ENCODE measurements at regions not wholly inside any gene's neighbourhood (a gene's known extent, or its start where the extent isn't known, plus 50 kb on each side); places are given as distances from the start of the nearest gene placed in this dataset.

DNA sequence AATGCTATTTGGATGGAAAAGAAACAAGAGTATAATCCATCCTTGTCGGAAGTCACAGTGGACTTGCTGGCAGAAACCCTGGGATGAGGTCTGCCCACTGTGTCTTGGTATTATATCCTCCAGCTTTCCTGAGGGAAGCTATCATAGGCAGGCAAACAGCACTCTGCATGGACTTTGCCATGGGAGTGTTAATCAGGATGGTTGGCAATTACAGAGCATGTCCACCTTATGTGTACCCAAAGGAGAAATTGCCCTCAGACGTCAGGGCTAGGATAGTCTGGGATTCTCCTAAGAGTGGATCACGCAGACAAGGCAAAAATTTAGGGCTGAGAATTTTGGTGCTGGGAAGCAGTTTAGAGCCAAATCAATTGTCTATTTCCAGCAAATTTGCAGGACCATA, 184.9 kb upstream of the ESRRG start:
- in situ Hi-C loops (cut with MboI) = no loop called here
- SMC1A ChIA-PET (ENCODE audit: uncharacterized antibody, unreplicated experiment) = no interaction called here

DNA sequence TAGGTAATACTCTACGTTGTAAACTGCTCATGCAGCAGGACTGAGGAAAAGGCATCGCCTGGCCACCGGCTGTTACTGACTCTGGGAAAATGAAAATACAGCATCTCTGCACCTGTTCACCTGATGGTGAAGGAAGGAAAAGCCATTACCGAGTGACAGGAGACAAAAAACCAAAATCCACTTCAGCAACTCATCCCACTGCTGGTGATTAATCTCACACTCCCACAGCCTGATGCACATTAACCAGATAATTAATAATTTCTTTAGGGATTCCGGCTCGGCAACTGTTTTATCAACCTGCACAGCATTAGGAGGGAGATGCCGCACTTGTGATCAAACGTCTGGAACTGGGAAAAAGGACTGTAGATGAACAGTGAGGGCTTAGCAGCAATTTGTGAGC, 183.9 kb upstream of the ESRRG start:
- no peak overlapping the region for H3K9ac ChIP-seq (ENCODE audit: control insufficient read depth, insufficient read depth, low read length)
- ATAC-seq (no peak), DNase-seq (ENCODE audit: low read depth, low spot score) (no peak), FAIRE-seq (no peak)
- H3K4me3 ChIP-seq = no peak overlapping the region
- no peak overlapping the region for H3K27ac ChIP-seq (ENCODE audit: control insufficient read depth, insufficient read depth)
- 48% methylated on average over 8 of the region's 8 CpGs for WGBS (ENCODE audit: insufficient coverage, insufficient replicate concordance, low lambda C conversion rate, missing lambda C conversion rate)
- H3K9me3 ChIP-seq (replicated peaks; ENCODE audit: control insufficient read depth, insufficient read depth, low read length) = no peaks in the 10 kb centered on the region
- H4K20me1 ChIP-seq (ENCODE audit: control insufficient read depth, insufficient read depth) = no peaks in the 10 kb centered on the region
- intact Hi-C loops (cut with micrococcal nuclease; ENCODE audit: unreplicated experiment) = no loop called here
- no TSS peak for BruUV-seq (replicated peaks)
- no peaks in the 10 kb centered on the region for H3K4me1 ChIP-seq (ENCODE audit: control insufficient read depth, insufficient read depth, low read length)
- CTCF ChIA-PET = no interaction called here
- no peaks in the 10 kb centered on the region for H3K79me2 ChIP-seq (ENCODE audit: control insufficient read depth, insufficient read depth, low read length)
- SMC1A ChIA-PET (ENCODE audit: uncharacterized antibody, unreplicated experiment) = no interaction called here
- no peak overlapping the region for H3K4me2 ChIP-seq (ENCODE audit: control insufficient read depth, insufficient read depth)
- no peak overlapping the region for H2AFZ ChIP-seq (ENCODE audit: control insufficient read depth, low read depth, low read length)
- H3K27me3 ChIP-seq (replicated peaks in 1 of 2; ENCODE audit: control insufficient read depth in 2 of 2, insufficient read depth in 2 of 2, low read length in 1 of 2) = no peaks in the 10 kb centered on the region
- no peaks in the 10 kb centered on the region for H3K36me3 ChIP-seq (ENCODE audit: control insufficient read depth in 2 of 2, insufficient read depth in 2 of 2, low read length in 1 of 2)
- POLR2A ChIA-PET = no interaction called here
- RAD21 ChIA-PET (ENCODE audit: unreplicated experiment) = no interaction called here
- in situ Hi-C loops (cut with MboI) = no loop called here
- TF ChIP-seq NFIC (IDR thresholded peaks at IDR 0.05; ENCODE audit: low read depth, low read length) (no peak), NFYB (IDR thresholded peaks at IDR 0.05; ENCODE audit: insufficient read depth, low read depth, low read length) (no peak), CEBPB (IDR thresholded peaks at IDR 0.05; ENCODE audit: borderline replicate concordance in 1 of 2, low read depth in 2 of 2, low read length in 2 of 2) (no peak), STAT1 (conservative IDR thresholded peaks at IDR 0.05) (no peak), HDAC2 (IDR thresholded peaks at IDR 0.05) (no peak), RBBP5 (conservative IDR thresholded peaks at IDR 0.05) (no peak), NRF1 (conservative IDR thresholded peaks at IDR 0.05; ENCODE audit: low read depth, low read length) (no peak), SIN3A (IDR thresholded peaks at IDR 0.05; ENCODE audit: low read depth, low read length) (no peak), GABPA (IDR thresholded peaks at IDR 0.05; ENCODE audit: low read depth) (no peak)
- TF ChIP-seq, protein P1, sequence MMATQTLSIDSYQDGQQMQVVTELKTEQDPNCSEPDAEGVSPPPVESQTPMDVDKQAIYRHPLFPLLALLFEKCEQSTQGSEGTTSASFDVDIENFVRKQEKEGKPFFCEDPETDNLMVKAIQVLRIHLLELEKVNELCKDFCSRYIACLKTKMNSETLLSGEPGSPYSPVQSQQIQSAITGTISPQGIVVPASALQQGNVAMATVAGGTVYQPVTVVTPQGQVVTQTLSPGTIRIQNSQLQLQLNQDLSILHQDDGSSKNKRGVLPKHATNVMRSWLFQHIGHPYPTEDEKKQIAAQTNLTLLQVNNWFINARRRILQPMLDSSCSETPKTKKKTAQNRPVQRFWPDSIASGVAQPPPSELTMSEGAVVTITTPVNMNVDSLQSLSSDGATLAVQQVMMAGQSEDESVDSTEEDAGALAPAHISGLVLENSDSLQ (IDR thresholded peaks at IDR 0.05) = no peak
- TF ChIP-seq, protein P2, sequence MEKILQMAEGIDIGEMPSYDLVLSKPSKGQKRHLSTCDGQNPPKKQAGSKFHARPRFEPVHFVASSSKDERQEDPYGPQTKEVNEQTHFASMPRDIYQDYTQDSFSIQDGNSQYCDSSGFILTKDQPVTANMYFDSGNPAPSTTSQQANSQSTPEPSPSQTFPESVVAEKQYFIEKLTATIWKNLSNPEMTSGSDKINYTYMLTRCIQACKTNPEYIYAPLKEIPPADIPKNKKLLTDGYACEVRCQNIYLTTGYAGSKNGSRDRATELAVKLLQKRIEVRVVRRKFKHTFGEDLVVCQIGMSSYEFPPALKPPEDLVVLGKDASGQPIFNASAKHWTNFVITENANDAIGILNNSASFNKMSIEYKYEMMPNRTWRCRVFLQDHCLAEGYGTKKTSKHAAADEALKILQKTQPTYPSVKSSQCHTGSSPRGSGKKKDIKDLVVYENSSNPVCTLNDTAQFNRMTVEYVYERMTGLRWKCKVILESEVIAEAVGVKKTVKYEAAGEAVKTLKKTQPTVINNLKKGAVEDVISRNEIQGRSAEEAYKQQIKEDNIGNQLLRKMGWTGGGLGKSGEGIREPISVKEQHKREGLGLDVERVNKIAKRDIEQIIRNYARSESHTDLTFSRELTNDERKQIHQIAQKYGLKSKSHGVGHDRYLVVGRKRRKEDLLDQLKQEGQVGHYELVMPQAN (conservative IDR thresholded peaks at IDR 0.05) = no peak

More for the DNA sequence above, 184.9 kb upstream of the ESRRG start:
- ATAC-seq (no peak), DNase-seq (ENCODE audit: low read depth, low spot score) (no peak), FAIRE-seq (no peak)
- WGBS (ENCODE audit: insufficient coverage, insufficient replicate concordance, low lambda C conversion rate, missing lambda C conversion rate) = 20% methylated on average over 3 of the region's 3 CpGs
- H3K27me3 ChIP-seq (replicated peaks in 1 of 2; ENCODE audit: control insufficient read depth in 2 of 2, insufficient read depth in 2 of 2, low read length in 1 of 2) = no peaks in the 10 kb centered on the region
- H3K4me1 ChIP-seq (ENCODE audit: control insufficient read depth, insufficient read depth, low read length) = no peaks in the 10 kb centered on the region
- H3K4me2 ChIP-seq (ENCODE audit: control insufficient read depth, insufficient read depth) = no peak overlapping the region
- H3K4me3 ChIP-seq = no peak overlapping the region
- H3K27ac ChIP-seq (ENCODE audit: control insufficient read depth, insufficient read depth) = no peak overlapping the region
- RAD21 ChIA-PET (ENCODE audit: unreplicated experiment) = no interaction called here
- CTCF ChIA-PET = no interaction called here
- intact Hi-C loops (cut with micrococcal nuclease; ENCODE audit: unreplicated experiment) = no loop called here
- TF ChIP-seq, protein P3, sequence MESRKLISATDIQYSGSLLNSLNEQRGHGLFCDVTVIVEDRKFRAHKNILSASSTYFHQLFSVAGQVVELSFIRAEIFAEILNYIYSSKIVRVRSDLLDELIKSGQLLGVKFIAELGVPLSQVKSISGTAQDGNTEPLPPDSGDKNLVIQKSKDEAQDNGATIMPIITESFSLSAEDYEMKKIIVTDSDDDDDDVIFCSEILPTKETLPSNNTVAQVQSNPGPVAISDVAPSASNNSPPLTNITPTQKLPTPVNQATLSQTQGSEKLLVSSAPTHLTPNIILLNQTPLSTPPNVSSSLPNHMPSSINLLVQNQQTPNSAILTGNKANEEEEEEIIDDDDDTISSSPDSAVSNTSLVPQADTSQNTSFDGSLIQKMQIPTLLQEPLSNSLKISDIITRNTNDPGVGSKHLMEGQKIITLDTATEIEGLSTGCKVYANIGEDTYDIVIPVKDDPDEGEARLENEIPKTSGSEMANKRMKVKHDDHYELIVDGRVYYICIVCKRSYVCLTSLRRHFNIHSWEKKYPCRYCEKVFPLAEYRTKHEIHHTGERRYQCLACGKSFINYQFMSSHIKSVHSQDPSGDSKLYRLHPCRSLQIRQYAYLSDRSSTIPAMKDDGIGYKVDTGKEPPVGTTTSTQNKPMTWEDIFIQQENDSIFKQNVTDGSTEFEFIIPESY (IDR thresholded peaks at IDR 0.05) = no peak
- no peak for TF ChIP-seq FOXK2 (IDR thresholded peaks at IDR 0.05)
- no peak for TF ChIP-seq SP1 (IDR thresholded peaks at IDR 0.05; ENCODE audit: low read depth, low read length)
- no peak for TF ChIP-seq CBX5 (IDR thresholded peaks at IDR 0.05; ENCODE audit: low read depth)
- no peak overlapping the region for H3K9ac ChIP-seq (ENCODE audit: control insufficient read depth, insufficient read depth, low read length)
- H2AFZ ChIP-seq (ENCODE audit: control insufficient read depth, low read depth, low read length) = no peak overlapping the region
- H3K36me3 ChIP-seq (ENCODE audit: control insufficient read depth in 2 of 2, insufficient read depth in 2 of 2, low read length in 1 of 2) = no peaks in the 10 kb centered on the region
- H3K9me3 ChIP-seq (replicated peaks; ENCODE audit: control insufficient read depth, insufficient read depth, low read length) = no peaks in the 10 kb centered on the region
- no peaks in the 10 kb centered on the region for H4K20me1 ChIP-seq (ENCODE audit: control insufficient read depth, insufficient read depth)
- no peaks in the 10 kb centered on the region for H3K79me2 ChIP-seq (ENCODE audit: control insufficient read depth, insufficient read depth, low read length)
- BruUV-seq (replicated peaks) = no TSS peak
- POLR2A ChIA-PET = no interaction called here

All from GM12878 (cell line).